ENCODE measurements at regions not wholly inside any gene's neighbourhood (a gene's known extent, or its start where the extent isn't known, plus 50 kb on each side); places are given as distances from the start of the nearest gene placed in this dataset.

GRCh38 chr17:70434536-70435490, 265.5 kb downstream of the KCNJ2 start:
- no peak overlapping the region for H3K4me3 ChIP-seq (ENCODE audit: low read depth, low read length, poor library complexity, severe bottlenecking)
- H3K27ac ChIP-seq (ENCODE audit: low read depth, low read length, poor library complexity, severe bottlenecking) = no peak overlapping the region
- no peaks in the 10 kb centered on the region for H3K27me3 ChIP-seq (ENCODE audit: insufficient read depth, low read length)
- no peaks in the 10 kb centered on the region for H4K20me1 ChIP-seq (ENCODE audit: insufficient read depth, low read length)
- H3K9me2 ChIP-seq (ENCODE audit: low read depth, low read length) = no peaks in the 10 kb centered on the region
- H3K9ac ChIP-seq (ENCODE audit: low read length) = no peak overlapping the region
- H3K79me2 ChIP-seq (ENCODE audit: insufficient read depth, low read length) = no peaks in the 10 kb centered on the region
- H3K4me2 ChIP-seq (ENCODE audit: low read length) = no peak overlapping the region
- H3K9me3 ChIP-seq (ENCODE audit: low read length) = no peaks in the 10 kb centered on the region
- H3K4me1 ChIP-seq (ENCODE audit: insufficient read depth, low read length, severe bottlenecking) = no peaks in the 10 kb centered on the region
- H2AFZ ChIP-seq (ENCODE audit: low read length) = no peak overlapping the region
- H3F3A ChIP-seq (ENCODE audit: insufficient read depth, low read length) = no peaks in the 10 kb centered on the region
- H3K36me3 ChIP-seq (ENCODE audit: insufficient read depth, low read length) = no peaks in the 10 kb centered on the region
- no peak for TF ChIP-seq EZH2 (IDR thresholded peaks at IDR 0.05; ENCODE audit: borderline replicate concordance, low read length)

- no peaks in the 10 kb centered on the region; the same call in 1 of the 2 replicates for H3K9me2 ChIP-seq (ENCODE audit: low read depth, low read length)
- H3K27ac ChIP-seq (ENCODE audit: low read depth, low read length, poor library complexity, severe bottlenecking) = no peak overlapping the region
- no peak overlapping the region for H3K9ac ChIP-seq (ENCODE audit: low read length)
- no peaks in the 10 kb centered on the region for H3F3A ChIP-seq (ENCODE audit: insufficient read depth, low read length)
- H3K4me2 ChIP-seq (ENCODE audit: low read length) = no peak overlapping the region
- H3K9me3 ChIP-seq (ENCODE audit: low read length) = no peaks in the 10 kb centered on the region
- H2AFZ ChIP-seq (ENCODE audit: low read length) = no peak overlapping the region
- H3K4me1 ChIP-seq (ENCODE audit: insufficient read depth, low read length, severe bottlenecking) = no peaks in the 10 kb centered on the region
- no peak for TF ChIP-seq EZH2 (IDR thresholded peaks at IDR 0.05; ENCODE audit: borderline replicate concordance, low read length)
- TF ChIP-seq, protein P1, sequence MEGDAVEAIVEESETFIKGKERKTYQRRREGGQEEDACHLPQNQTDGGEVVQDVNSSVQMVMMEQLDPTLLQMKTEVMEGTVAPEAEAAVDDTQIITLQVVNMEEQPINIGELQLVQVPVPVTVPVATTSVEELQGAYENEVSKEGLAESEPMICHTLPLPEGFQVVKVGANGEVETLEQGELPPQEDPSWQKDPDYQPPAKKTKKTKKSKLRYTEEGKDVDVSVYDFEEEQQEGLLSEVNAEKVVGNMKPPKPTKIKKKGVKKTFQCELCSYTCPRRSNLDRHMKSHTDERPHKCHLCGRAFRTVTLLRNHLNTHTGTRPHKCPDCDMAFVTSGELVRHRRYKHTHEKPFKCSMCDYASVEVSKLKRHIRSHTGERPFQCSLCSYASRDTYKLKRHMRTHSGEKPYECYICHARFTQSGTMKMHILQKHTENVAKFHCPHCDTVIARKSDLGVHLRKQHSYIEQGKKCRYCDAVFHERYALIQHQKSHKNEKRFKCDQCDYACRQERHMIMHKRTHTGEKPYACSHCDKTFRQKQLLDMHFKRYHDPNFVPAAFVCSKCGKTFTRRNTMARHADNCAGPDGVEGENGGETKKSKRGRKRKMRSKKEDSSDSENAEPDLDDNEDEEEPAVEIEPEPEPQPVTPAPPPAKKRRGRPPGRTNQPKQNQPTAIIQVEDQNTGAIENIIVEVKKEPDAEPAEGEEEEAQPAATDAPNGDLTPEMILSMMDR (IDR thresholded peaks at IDR 0.05; ENCODE audit: low read length) = no peak
- H4K20me1 ChIP-seq (ENCODE audit: insufficient read depth, low read length) = no peaks in the 10 kb centered on the region
- no peaks in the 10 kb centered on the region for H3K27me3 ChIP-seq (ENCODE audit: insufficient read depth, low read length)
- H3K4me3 ChIP-seq (ENCODE audit: low read depth, low read length, poor library complexity, severe bottlenecking) = no peak overlapping the region
- no peaks in the 10 kb centered on the region for H3K36me3 ChIP-seq (ENCODE audit: insufficient read depth, low read length)
- H3K79me2 ChIP-seq (ENCODE audit: insufficient read depth, low read length) = no peaks in the 10 kb centered on the region
Measured at GRCh38 chr17:70437656-70438055, 268.3 kb downstream of the KCNJ2 start.

DNA sequence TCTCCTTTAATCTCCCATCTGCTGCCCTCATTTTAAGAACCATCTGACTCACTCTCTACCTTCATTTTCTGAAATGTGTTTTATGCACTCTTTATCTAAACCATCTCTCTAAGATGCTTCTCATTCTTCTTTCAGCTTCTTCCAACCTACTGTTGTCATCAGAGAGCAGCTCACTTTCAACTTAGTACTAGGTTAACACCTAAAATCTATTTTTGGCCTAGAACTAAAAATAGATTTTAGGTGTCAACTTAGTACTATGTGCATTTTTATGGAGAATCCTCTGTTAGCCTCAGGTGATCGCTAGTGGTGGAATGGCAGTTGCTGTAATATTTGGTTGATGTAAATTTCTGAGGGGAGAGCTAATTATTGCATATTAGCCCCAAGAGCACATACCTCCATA, 277.1 kb downstream of the KCNJ2 start:
- no peak overlapping the region for H3K9ac ChIP-seq (ENCODE audit: low read length)
- no peak overlapping the region for H3K4me3 ChIP-seq (ENCODE audit: low read depth, low read length, poor library complexity, severe bottlenecking)
- H3K36me3 ChIP-seq (ENCODE audit: insufficient read depth, low read length) = no peaks in the 10 kb centered on the region
- no peaks in the 10 kb centered on the region for H4K20me1 ChIP-seq (ENCODE audit: insufficient read depth, low read length)
- no peak overlapping the region for H2AFZ ChIP-seq (ENCODE audit: low read length)
- no peaks in the 10 kb centered on the region for H3K27me3 ChIP-seq (ENCODE audit: insufficient read depth, low read length)
- no peak overlapping the region for H3K27ac ChIP-seq (ENCODE audit: low read depth, low read length, poor library complexity, severe bottlenecking)
- H3K79me2 ChIP-seq (ENCODE audit: insufficient read depth, low read length) = no peaks in the 10 kb centered on the region
- no peaks in the 10 kb centered on the region; the same call in 1 of the 2 replicates for H3K9me2 ChIP-seq (ENCODE audit: low read depth, low read length)
- H3K9me3 ChIP-seq (ENCODE audit: low read length) = no peaks in the 10 kb centered on the region
- TF ChIP-seq, protein P1 (IDR thresholded peaks at IDR 0.05; ENCODE audit: low read length) = no peak
- no peak for TF ChIP-seq EZH2 (IDR thresholded peaks at IDR 0.05; ENCODE audit: borderline replicate concordance, low read length)
- H3K4me1 ChIP-seq (ENCODE audit: insufficient read depth, low read length, severe bottlenecking) = no peaks in the 10 kb centered on the region
- no peaks in the 10 kb centered on the region for H3F3A ChIP-seq (ENCODE audit: insufficient read depth, low read length)
- H3K4me2 ChIP-seq (ENCODE audit: low read length) = no peak overlapping the region

Measured in OCI-LY1 (cell line).